HG03280 (cell line): ENCODE measurements at regions not wholly inside any gene's neighbourhood (a gene's known extent, or its start where the extent isn't known, plus 50 kb on each side); places are given as distances from the start of the nearest gene placed in this dataset.
"Not testable (repeated sequence)": the region's sequence is repeated elsewhere in the genome, so short reads cannot be mapped to it uniquely, and the experiment has no call there.

Source experiments
- ATAC-seq: cut with Tn5 transposase; IDR thresholded peaks from one replicate; pipeline ENCODE4 v1.9.1; 2021; ENCODE audit warnings: mild to moderate bottlenecking, moderate library complexity; ENCODE audit not compliant: unreplicated experiment

- not testable (repeated sequence) for ATAC-seq
These were observed 149.1 kb downstream of the TMEM121 start for GRCh38 chr14:105675433-105675832.

DNA sequence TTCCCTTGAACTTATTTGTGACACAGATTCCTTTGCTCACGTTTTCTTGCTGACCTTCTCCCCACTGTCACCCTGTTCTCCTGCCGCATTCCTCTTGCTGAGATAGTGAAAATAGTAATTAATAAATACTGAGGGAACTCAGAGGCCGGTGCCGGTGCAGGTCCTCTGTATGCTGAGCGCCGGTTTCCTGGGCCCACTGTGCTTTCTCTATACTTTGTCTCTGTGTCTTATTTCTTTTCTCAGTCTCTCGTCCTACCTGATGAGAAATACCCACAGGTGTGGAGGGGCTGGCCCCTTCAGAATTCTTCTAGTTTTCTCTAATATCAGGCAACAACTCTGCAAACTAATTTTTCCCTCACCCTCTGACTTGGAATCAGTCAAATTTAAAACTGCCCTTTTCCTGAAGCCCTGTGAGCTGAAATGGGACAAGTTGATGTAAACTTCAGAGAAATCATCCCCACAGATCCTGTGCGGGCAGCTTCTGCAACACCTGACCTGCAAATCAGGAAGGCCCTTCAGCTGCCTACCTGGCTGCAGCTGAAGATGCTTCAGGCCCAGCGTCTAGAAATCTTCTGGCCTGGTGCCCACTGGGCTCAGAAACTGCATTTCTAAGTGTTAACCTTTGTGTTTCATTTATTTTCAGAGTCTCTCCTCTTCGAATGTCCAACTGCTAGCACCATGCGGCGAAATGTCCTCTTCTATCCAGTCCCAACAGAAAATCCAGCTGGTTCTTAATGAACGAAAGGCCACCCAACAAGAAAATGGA lies 149.7 kb downstream of the TMEM121 start:
- ATAC-seq, result not testable (repeated sequence)

GRCh38 chr14:105678057-105678456 lies 151.7 kb downstream of the TMEM121 start:
- ATAC-seq, result not testable (repeated sequence)

DNA sequence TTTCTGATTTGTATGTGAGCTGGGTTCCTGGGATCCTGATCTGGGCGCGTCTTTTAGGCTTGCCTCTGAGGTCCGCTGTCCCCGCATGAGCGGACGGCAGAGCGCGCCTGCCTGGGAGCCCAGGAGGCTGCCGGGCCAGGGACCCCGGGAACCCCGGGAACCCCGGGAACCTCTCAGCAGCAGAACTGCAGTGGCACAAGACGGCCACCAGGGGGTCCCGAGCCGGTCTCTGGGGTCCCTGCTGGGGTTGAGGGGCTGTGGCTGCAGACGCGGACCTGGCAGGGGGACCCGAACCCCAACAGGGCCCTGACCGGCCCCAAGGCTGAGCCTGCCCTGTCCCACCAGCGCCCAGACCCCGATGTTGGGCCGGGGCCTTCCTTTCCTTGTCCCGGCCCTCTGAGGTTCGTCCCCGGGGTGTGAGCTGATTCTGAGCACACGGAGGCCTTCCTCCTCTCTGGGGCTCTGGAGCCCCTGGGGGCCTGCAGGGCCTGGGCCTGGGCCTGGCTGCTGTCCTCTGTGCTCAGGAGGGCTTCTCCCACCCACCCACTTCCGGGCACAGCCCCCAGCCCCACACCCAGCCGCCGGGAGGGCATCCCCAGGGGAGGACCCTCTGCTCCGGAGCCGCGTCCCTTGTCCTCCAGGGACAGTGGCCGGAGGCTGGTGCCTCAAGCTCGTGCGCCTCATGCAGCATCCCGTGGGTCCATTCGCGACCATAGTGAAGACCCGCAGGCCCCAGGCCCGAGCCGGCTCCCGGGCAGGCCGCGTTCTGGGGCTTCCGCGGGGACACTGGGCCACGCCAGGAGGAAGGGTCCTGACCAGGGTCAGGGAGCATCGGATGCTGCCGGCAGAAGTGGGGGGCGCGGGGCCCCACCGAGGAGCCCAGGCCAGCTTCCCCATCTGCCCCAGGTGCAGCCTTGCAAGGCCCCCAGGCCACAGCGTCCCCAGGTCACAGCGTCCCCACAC lies 152.9 kb downstream of the TMEM121 start:
- ATAC-seq, result peak; percentile 2

DNA sequence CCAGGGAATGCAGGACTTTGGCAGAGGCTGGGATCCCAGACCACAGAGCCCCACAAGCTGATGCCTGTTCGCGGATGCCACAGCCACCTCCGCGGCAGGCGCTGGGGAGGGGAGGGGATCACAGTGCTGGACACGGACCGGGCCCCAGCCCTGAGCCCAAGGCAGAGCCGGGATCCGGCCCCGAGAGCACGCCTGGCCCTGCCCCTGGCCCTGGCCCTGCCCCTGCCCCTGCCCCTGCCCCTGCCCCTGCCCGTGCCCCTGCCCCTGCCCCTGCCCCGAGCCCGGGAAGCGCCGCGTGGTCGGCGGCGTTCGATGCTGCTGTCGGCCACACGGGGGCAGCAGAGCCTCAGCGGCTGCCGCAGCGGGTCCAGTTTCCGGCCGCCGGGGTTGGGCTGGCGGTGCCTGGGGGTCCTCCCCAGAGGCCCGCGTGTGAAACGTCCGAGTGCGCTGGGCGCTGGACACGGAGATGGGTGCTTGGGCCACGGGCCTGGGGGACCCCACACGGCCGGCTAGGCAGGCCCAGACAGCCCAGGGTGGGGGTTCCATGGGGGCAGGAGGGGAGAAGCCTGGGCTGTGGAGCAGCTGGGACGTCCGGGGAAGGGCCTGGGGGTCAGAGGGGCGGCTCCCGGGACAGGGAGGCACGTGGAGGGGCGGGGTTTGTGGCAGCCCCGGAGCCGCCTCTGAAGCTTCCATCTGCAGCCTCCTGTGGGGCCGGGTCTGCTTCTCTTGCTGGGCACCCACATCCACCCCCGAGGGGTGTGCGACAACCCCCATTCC lies 153.8 kb downstream of the TMEM121 start:
- ATAC-seq, result peak; percentile 54

- ATAC-seq, result peak; percentile 37
These were observed 154.3 kb downstream of the TMEM121 start for GRCh38 chr14:105680736-105681098.

DNA sequence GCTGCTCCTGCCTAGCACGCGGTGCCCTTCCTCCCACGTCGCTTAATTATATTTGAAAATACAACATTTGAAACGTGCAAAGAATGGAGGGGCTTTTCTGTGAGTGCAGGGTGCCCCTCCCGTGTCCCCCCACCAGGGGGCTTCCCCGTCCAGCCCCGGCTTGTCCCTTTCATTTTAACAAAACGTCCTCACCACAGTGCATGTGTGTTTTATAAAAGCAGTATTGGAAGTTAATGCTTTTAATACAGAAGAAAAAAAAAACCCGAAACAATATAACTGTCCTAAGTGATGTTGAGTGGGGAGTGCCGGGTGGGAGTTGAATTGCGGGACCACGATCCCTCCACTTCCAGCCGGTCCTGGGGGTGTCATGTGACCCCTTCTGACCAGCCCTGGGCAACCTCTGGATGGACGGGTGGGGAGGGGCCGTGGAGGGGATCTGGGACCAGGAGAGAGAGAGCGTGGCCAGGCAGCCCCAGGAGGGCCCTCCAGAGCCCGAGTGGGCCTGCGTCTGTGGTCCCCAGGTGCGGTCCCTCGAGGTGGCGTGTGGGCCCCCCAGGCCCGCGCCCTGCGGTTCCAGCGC lies 155.3 kb downstream of the TMEM121 start:
- not testable (repeated sequence) for ATAC-seq

- ATAC-seq, result not testable (repeated sequence)
These were observed 156.1 kb downstream of the TMEM121 start for GRCh38 chr14:105682442-105682841.

GRCh38 chr14:105682956-105683570 lies 156.7 kb downstream of the TMEM121 start:
- ATAC-seq, result no peak

GRCh38 chr14:105684056-105684455 lies 157.7 kb downstream of the TMEM121 start:
- ATAC-seq, result not testable (repeated sequence)

- not testable (repeated sequence) for ATAC-seq
These were observed 158.2 kb downstream of the TMEM121 start for GRCh38 chr14:105684597-105684996.

- ATAC-seq, result no peak
These were observed 158.6 kb downstream of the TMEM121 start for GRCh38 chr14:105685003-105685402.

- ATAC-seq, result not testable (repeated sequence)
These were observed 159.2 kb downstream of the TMEM121 start for GRCh38 chr14:105685605-105686004.

- ATAC-seq, result peak; percentile 39
These were observed 159.7 kb downstream of the TMEM121 start for GRCh38 chr14:105686050-105686449.

DNA sequence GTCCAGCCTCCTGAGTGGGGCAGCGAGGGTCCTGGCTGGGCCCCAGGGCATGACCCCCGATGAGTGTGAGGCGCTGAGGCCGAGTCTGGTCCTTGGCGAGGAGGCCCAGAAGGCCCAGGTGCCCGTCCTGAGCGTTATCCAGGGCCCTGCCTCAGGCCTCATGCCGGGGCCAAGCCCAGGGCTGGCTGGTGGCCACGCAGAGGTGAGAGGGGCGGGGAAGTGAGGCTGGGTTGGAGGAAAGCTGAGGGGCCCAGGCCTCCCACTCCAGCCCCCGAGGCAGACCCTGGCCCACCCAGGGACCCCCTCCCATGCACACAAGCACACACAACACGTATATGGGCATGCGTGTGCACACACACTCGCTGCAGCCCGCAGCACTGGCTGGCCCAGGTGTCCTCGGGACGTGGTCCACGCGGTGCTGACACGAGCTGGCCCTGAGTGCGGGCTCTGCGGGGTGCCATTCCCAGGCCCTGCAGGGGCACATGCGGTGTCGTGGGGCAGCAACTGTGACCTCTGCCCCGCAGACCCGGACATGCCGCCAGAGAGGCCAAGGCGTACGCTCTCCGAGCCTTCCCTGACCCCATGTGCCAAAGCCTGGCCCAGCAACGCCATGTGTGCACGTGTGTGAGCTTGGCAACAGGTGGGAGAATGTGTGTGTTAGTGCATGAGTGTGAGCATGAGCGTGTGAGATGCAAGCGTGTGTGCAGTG lies 160.2 kb downstream of the TMEM121 start:
- ATAC-seq, result peak; percentile 16

GRCh38 chr14:105687171-105688022 lies 161.0 kb downstream of the TMEM121 start:
- ATAC-seq, result not testable (repeated sequence)

- not testable (repeated sequence) for ATAC-seq
These were observed 161.6 kb downstream of the TMEM121 start for GRCh38 chr14:105688023-105688351.

- ATAC-seq, result not testable (repeated sequence)
These were observed 162.4 kb downstream of the TMEM121 start for GRCh38 chr14:105688664-105689221.
